Keratinocyte (primary cell): ENCODE measurements at regions not wholly inside any gene's neighbourhood (a gene's known extent, or its start where the extent isn't known, plus 50 kb on each side); places are given as distances from the start of the nearest gene placed in this dataset.

ENCODE experiments used
- DNase-seq: peaks from one replicate; pipeline ENCODE4 v3.0.0-alpha.2; 2011; ENCODE audit warnings: low read depth, missing footprints, low spot score
- FAIRE-seq: peaks from 2 replicates; lab custom pipeline; 2011; peaks lifted over from hg19 to GRCh38; lab: Jason Lieb, UNC
- H2AFZ ChIP-seq: 2 replicates; pipeline ENCODE4 v1.6.0; 2012; ENCODE audit warnings: low read length, control low read depth, inconsistent platforms; ENCODE audit not compliant: control insufficient read depth
- H3K27ac ChIP-seq: 2 replicates; pipeline ENCODE4 v1.5.1; 2011; ENCODE audit warnings: low read length; ENCODE audit not compliant: control insufficient read depth, insufficient read depth
- H3K27me3 ChIP-seq: 3 replicates; pipeline ENCODE4 v1.6.0; 2011; ENCODE audit warnings: low read length; ENCODE audit not compliant: control insufficient read depth, insufficient read depth; ENCODE audit errors: extremely low read depth
- H3K36me3 ChIP-seq, 2 experiments: 2 replicates in 1 of 2; 3 replicates in 1 of 2; pipeline ENCODE4 v1.5.1; 2011; ENCODE audit warnings: low read length in 2 of 2, mild to moderate bottlenecking in 1 of 2; ENCODE audit not compliant: control insufficient read depth in 2 of 2, insufficient read depth in 2 of 2; ENCODE audit errors: extremely low read depth in 1 of 2
- H3K4me1 ChIP-seq: 3 replicates; pipeline ENCODE4 v1.5.1; 2011; ENCODE audit warnings: low read length; ENCODE audit not compliant: control insufficient read depth, insufficient read depth; ENCODE audit errors: extremely low read depth
- H3K4me2 ChIP-seq: 3 replicates; pipeline ENCODE4 v1.6.0; 2011; ENCODE audit warnings: low read depth, low read length; ENCODE audit not compliant: control insufficient read depth, insufficient read depth; ENCODE audit errors: extremely low read depth
- H3K4me3 ChIP-seq, 3 experiments: fragments of 200-600 bp in 1 of 3; sonication (generic) in 1 of 3; 2 replicates in 2 of 3; 3 replicates in 1 of 3; pipeline ENCODE4 v1.5.1; 2011 to 2016; ENCODE audit warnings: low read length in 3 of 3, mild to moderate bottlenecking in 3 of 3, control low read depth in 2 of 3, inconsistent platforms in 1 of 3, low read depth in 1 of 3, mixed read lengths in 1 of 3, mixed run types in 1 of 3, moderate library complexity in 1 of 3; ENCODE audit not compliant: control insufficient read depth in 2 of 3, insufficient read depth in 2 of 3; ENCODE audit errors: extremely low read depth in 1 of 3
- H3K79me2 ChIP-seq: 2 replicates; pipeline ENCODE4 v1.6.0; 2012; ENCODE audit warnings: low read length; ENCODE audit not compliant: control insufficient read depth, insufficient read depth
- H3K9ac ChIP-seq: 3 replicates; pipeline ENCODE4 v1.6.0; 2011; ENCODE audit warnings: low read length; ENCODE audit not compliant: control insufficient read depth, insufficient read depth; ENCODE audit errors: extremely low read depth
- H3K9me1 ChIP-seq: 3 replicates; pipeline ENCODE4 v1.6.0; 2011; ENCODE audit warnings: low read length; ENCODE audit not compliant: control insufficient read depth, insufficient read depth; ENCODE audit errors: extremely low read depth
- H3K9me3 ChIP-seq: 2 replicates; pipeline ENCODE4 v1.5.1; 2012; ENCODE audit warnings: low read depth, low read length; ENCODE audit not compliant: control insufficient read depth
- H4K20me1 ChIP-seq: 3 replicates; pipeline ENCODE4 v1.6.0; 2011; ENCODE audit warnings: low read length; ENCODE audit not compliant: control insufficient read depth, insufficient read depth; ENCODE audit errors: extremely low read depth
- EZH2 ChIP-seq: IDR thresholded peaks from one replicate; pipeline ENCODE4 v1.6.1; 2012; ENCODE audit warnings: inconsistent platforms, mild to moderate bottlenecking, low read length, moderate library complexity
- dilution Hi-C: fragments of 300-500 bp; cut with MboI; formaldehyde crosslinking; loops from one replicate; pipeline ENCODE4 v1.7.0; 2020; ENCODE audit warnings: low sequenced_read_pairs; ENCODE audit not compliant: extremely low pct_ligation_motif_present
- TF ChIP-seq, protein P1 (sequence below), 3 experiments: IDR thresholded peaks in 1 of 3; conservative IDR thresholded peaks in 1 of 3; optimal IDR thresholded peaks in 1 of 3; 2 replicates in 2 of 3; 3 replicates in 1 of 3; pipeline versions ENCODE3 to v1.5.1; 2011; ENCODE audit warnings: low read length in 3 of 3, mild to moderate bottlenecking in 3 of 3, moderate library complexity in 2 of 3, control low read depth in 1 of 3, inconsistent platforms in 1 of 3; ENCODE audit not compliant: insufficient read depth in 2 of 3; ENCODE audit errors: extremely low read depth in 1 of 3

DNA sequence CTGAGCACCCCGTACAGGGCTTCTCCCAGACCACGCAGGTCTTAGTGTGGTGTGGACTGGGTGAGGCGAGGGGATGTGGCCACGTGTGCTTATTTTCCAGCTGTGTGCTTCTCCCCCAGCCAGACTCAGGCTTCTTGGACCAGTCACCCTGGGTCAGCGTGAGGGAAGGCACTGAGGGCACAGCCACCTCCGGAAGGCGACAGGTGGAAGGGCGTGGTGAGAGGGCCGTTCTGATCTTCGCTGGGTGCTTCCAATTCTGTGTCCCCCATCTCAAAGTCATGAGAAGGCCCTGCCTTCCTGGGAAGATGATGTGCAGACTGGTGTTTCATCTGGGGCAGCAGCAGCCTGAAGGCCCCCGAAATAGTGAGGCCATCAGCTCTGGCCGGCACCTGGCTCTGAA is 169.7 kb upstream of the MYCN start:
- FAIRE-seq (no peak), DNase-seq (no peak)
- Histone ChIP-seq H3K27me3 (no peaks in the 10 kb centered on the region), H3K36me3 (no peaks in the 10 kb centered on the region), H2AFZ (no peak overlapping the region), H3K4me3 (no peak overlapping the region), H3K4me2 (no peak overlapping the region), H3K9ac (no peak overlapping the region), H3K27ac (no peak overlapping the region), H3K79me2 (no peaks in the 10 kb centered on the region), H3K9me1 (no peaks in the 10 kb centered on the region), H3K4me1 (no peaks in the 10 kb centered on the region), H4K20me1 (no peaks in the 10 kb centered on the region), H3K9me3 (no peaks in the 10 kb centered on the region)
- no peak for TF ChIP-seq EZH2
- TF ChIP-seq, protein P1, sequence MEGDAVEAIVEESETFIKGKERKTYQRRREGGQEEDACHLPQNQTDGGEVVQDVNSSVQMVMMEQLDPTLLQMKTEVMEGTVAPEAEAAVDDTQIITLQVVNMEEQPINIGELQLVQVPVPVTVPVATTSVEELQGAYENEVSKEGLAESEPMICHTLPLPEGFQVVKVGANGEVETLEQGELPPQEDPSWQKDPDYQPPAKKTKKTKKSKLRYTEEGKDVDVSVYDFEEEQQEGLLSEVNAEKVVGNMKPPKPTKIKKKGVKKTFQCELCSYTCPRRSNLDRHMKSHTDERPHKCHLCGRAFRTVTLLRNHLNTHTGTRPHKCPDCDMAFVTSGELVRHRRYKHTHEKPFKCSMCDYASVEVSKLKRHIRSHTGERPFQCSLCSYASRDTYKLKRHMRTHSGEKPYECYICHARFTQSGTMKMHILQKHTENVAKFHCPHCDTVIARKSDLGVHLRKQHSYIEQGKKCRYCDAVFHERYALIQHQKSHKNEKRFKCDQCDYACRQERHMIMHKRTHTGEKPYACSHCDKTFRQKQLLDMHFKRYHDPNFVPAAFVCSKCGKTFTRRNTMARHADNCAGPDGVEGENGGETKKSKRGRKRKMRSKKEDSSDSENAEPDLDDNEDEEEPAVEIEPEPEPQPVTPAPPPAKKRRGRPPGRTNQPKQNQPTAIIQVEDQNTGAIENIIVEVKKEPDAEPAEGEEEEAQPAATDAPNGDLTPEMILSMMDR (optimal IDR thresholded peaks at IDR 0.05 in 1 of 3, IDR thresholded peaks at IDR 0.05 in 1 of 3, conservative IDR thresholded peaks at IDR 0.05 in 1 of 3; ENCODE audit: extremely low read depth in 1 of 3, insufficient read depth in 2 of 3, low read length in 3 of 3): no peak
- dilution Hi-C loops: no loop called here

DNA sequence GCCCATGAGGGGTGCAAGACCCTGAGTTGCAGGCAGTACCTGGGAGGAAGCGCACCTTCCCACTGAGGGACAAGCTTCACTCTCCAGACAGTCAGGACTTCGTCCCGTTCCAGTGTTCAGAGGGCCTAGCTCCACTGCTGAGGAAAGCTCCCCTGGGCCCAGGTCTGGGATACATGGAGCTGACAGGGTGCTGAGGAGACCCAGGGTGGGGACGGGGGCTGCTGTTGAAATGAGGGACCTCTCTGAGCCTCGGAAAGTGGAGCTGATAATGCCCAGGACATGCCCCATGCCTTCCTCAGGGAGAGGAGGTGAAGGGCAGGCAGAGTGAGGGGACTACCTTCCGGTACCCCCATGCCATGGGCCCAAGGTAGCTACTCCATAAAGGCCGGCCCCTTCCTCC is 169.2 kb upstream of the MYCN start:
- Histone ChIP-seq H4K20me1 (no peaks in the 10 kb centered on the region), H3K27ac (no peak overlapping the region), H3K4me3 (no peak overlapping the region), H3K27me3 (no peaks in the 10 kb centered on the region), H3K9ac (no peak overlapping the region), H3K36me3 (no peaks in the 10 kb centered on the region), H3K9me3 (no peaks in the 10 kb centered on the region), H3K79me2 (no peaks in the 10 kb centered on the region), H3K4me1 (no peaks in the 10 kb centered on the region), H3K9me1 (no peaks in the 10 kb centered on the region), H2AFZ (no peak overlapping the region), H3K4me2 (no peak overlapping the region)
- DNase-seq: no peak
- TF ChIP-seq, protein P1 (optimal IDR thresholded peaks at IDR 0.05 in 1 of 3, IDR thresholded peaks at IDR 0.05 in 1 of 3, conservative IDR thresholded peaks at IDR 0.05 in 1 of 3; ENCODE audit: extremely low read depth in 1 of 3, insufficient read depth in 2 of 3, low read length in 3 of 3): no peak
- TF ChIP-seq EZH2: no peak
- dilution Hi-C loops: no loop called here
- no peak for FAIRE-seq
